SK-N-SH (cell line): ENCODE measurements at regions not wholly inside any gene's neighbourhood (a gene's known extent, or its start where the extent isn't known, plus 50 kb on each side); places are given as distances from the start of the nearest gene placed in this dataset.

Experiments used
- CTCF ChIP-seq: fragments of 200-600 bp; sonication (generic); IDR thresholded peaks from 2 replicates; pipeline ENCODE4 v1.6.1; 2017; ENCODE audit warnings: antibody characterized with exemption, mild to moderate bottlenecking, moderate library complexity
- EP300 ChIP-seq, 2 experiments: IDR thresholded peaks; 2 replicates each; pipeline versions ENCODE4 v1.4.0 to v1.6.1; 2012; ENCODE audit warnings: borderline replicate concordance in 1 of 2, low read depth in 1 of 2, low read length in 1 of 2
- EZH2phosphoT487 ChIP-seq: fragments of 200-600 bp; sonication (generic); IDR thresholded peaks from 2 replicates; pipeline ENCODE4 v1.6.1; 2017; ENCODE audit warnings: low read depth, mixed run types, mild to moderate bottlenecking, antibody characterized with exemption, moderate library complexity, borderline replicate concordance
- GATA2 ChIP-seq: sonication (generic); formaldehyde crosslinking; IDR thresholded peaks from 2 replicates; pipeline ENCODE4 v1.5.0; 2020; ENCODE audit warnings: mild to moderate bottlenecking, missing genetic modification reagents
- RAD21 ChIP-seq: IDR thresholded peaks from 2 replicates; pipeline ENCODE4 v1.6.1; 2012; ENCODE audit warnings: mild to moderate bottlenecking, low read length
- YY1 ChIP-seq: IDR thresholded peaks from 2 replicates; pipeline ENCODE4 v1.4.0; 2012; ENCODE audit warnings: low read depth, mild to moderate bottlenecking

- TF ChIP-seq CTCF = no peak
- no peak for TF ChIP-seq GATA2 (CRISPR knock-in tag)
- no peak for TF ChIP-seq EP300 (IDR thresholded peaks at IDR 0.05; ENCODE audit: borderline replicate concordance in 1 of 2, low read depth in 1 of 2, low read length in 1 of 2)
- no peak for TF ChIP-seq YY1
- TF ChIP-seq EZH2phosphoT487 = no peak
- no peak for TF ChIP-seq RAD21
Measured at GRCh38 chr5:167726642-167727041, 564.8 kb upstream of the WWC1 start.
